ENCODE measurements at regions not wholly inside any gene's neighbourhood (a gene's known extent, or its start where the extent isn't known, plus 50 kb on each side); places are given as distances from the start of the nearest gene placed in this dataset.

- TF ChIP-seq, protein P1, sequence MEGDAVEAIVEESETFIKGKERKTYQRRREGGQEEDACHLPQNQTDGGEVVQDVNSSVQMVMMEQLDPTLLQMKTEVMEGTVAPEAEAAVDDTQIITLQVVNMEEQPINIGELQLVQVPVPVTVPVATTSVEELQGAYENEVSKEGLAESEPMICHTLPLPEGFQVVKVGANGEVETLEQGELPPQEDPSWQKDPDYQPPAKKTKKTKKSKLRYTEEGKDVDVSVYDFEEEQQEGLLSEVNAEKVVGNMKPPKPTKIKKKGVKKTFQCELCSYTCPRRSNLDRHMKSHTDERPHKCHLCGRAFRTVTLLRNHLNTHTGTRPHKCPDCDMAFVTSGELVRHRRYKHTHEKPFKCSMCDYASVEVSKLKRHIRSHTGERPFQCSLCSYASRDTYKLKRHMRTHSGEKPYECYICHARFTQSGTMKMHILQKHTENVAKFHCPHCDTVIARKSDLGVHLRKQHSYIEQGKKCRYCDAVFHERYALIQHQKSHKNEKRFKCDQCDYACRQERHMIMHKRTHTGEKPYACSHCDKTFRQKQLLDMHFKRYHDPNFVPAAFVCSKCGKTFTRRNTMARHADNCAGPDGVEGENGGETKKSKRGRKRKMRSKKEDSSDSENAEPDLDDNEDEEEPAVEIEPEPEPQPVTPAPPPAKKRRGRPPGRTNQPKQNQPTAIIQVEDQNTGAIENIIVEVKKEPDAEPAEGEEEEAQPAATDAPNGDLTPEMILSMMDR (IDR thresholded peaks at IDR 0.05), result no peak
- no peak for TF ChIP-seq POLR2A (IDR thresholded peaks at IDR 0.05)
- no peak for TF ChIP-seq EP300 (IDR thresholded peaks at IDR 0.05)
Measured at GRCh38 chr13:76024151-76024550, 388.0 kb downstream of the LMO7 start.

All from ovary (tissue), 3 donors.